ENCODE measurements at regions not wholly inside any gene's neighbourhood (a gene's known extent, or its start where the extent isn't known, plus 50 kb on each side); places are given as distances from the start of the nearest gene placed in this dataset.

- peaks cover 4% of the 10 kb centered on the region for H3K9me3 Mint-ChIP-seq
- no peaks in the 10 kb centered on the region for H3K36me3 Mint-ChIP-seq (ENCODE audit: low read depth)
- H3K4me1 Mint-ChIP-seq: no peaks in the 10 kb centered on the region
- H3K27ac Mint-ChIP-seq: no peak overlapping the region
- H3K4me3 Mint-ChIP-seq: no peak overlapping the region
- TF ChIP-seq, protein P1, sequence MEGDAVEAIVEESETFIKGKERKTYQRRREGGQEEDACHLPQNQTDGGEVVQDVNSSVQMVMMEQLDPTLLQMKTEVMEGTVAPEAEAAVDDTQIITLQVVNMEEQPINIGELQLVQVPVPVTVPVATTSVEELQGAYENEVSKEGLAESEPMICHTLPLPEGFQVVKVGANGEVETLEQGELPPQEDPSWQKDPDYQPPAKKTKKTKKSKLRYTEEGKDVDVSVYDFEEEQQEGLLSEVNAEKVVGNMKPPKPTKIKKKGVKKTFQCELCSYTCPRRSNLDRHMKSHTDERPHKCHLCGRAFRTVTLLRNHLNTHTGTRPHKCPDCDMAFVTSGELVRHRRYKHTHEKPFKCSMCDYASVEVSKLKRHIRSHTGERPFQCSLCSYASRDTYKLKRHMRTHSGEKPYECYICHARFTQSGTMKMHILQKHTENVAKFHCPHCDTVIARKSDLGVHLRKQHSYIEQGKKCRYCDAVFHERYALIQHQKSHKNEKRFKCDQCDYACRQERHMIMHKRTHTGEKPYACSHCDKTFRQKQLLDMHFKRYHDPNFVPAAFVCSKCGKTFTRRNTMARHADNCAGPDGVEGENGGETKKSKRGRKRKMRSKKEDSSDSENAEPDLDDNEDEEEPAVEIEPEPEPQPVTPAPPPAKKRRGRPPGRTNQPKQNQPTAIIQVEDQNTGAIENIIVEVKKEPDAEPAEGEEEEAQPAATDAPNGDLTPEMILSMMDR (IDR thresholded peaks at IDR 0.05; ENCODE audit: unreplicated experiment in 3 of 3): no peak
- no peaks in the 10 kb centered on the region for H3K27me3 Mint-ChIP-seq (ENCODE audit: low read depth)
Observed at GRCh38 chr2:78476619-78477229, 548.8 kb upstream of the REG3G start.

- Mint-ChIP-seq H3K4me1 (no peaks in the 10 kb centered on the region), H3K27me3 (ENCODE audit: low read depth) (no peaks in the 10 kb centered on the region), H3K36me3 (ENCODE audit: low read depth) (no peaks in the 10 kb centered on the region), H3K27ac (no peak overlapping the region), H3K4me3 (no peak overlapping the region), H3K9me3 (no peaks in the 10 kb centered on the region)
- TF ChIP-seq, protein P1 (IDR thresholded peaks at IDR 0.05; ENCODE audit: unreplicated experiment in 3 of 3): no peak
Observed at GRCh38 chr2:78486565-78486964, 538.9 kb upstream of the REG3G start.

DNA sequence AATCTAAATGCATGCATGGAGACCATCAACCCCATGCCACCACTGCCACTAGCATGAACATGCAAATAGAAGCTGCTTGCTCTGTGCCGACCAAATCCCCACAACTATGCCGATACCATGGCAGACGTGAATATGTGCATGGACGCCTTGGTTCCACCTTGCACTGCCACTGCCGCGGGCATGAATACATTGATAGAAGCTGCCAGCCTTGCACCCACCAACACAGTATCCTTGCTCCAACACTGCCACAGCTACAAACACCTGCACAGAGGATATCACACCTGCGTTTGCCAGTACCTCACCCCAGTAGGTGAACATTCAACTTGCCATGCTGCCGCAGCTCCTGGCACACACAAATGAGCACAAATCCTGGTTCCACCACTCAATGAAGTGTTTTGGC lies 527.4 kb upstream of the REG3G start:
- Mint-ChIP-seq H3K4me3 (no peak overlapping the region), H3K27me3 (ENCODE audit: low read depth) (no peaks in the 10 kb centered on the region), H3K4me1 (no peaks in the 10 kb centered on the region), H3K9me3 (peaks cover 30% of the 10 kb centered on the region), H3K27ac (no peak overlapping the region), H3K36me3 (ENCODE audit: low read depth) (no peaks in the 10 kb centered on the region)
- TF ChIP-seq, protein P1 (IDR thresholded peaks at IDR 0.05; ENCODE audit: unreplicated experiment in 3 of 3): no peak

GRCh38 chr2:78506301-78506700 lies 519.2 kb upstream of the REG3G start:
- no peaks in the 10 kb centered on the region for H3K4me1 Mint-ChIP-seq
- H3K4me3 Mint-ChIP-seq: no peak overlapping the region
- no peaks in the 10 kb centered on the region for H3K36me3 Mint-ChIP-seq (ENCODE audit: low read depth)
- H3K27ac Mint-ChIP-seq: no peak overlapping the region
- TF ChIP-seq, protein P1 (IDR thresholded peaks at IDR 0.05; ENCODE audit: unreplicated experiment in 3 of 3): no peak
- H3K9me3 Mint-ChIP-seq: peaks cover 24% of the 10 kb centered on the region
- no peaks in the 10 kb centered on the region for H3K27me3 Mint-ChIP-seq (ENCODE audit: low read depth)

DNA sequence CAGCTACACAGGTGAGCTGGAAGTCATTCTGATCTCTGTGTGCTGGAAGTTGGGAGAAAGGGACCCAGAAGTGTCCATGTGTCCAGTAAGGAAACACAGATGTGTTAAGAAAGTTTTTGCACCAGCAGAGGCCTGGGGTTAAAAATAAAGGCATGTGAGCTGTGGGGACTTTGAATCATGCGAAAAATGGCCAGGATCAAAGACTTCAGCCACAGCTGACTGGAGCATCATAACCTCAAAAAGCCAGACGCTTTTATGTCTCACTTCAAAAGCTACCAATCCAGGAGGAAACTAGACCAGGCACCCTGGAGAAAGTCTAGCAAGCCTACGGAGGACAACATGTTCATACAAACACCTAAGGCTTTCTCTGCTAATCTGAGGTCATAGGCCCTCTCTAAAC lies 503.6 kb upstream of the REG3G start:
- H3K4me1 Mint-ChIP-seq: no peaks in the 10 kb centered on the region
- TF ChIP-seq, protein P1 (IDR thresholded peaks at IDR 0.05; ENCODE audit: unreplicated experiment in 3 of 3): no peak
- no peaks in the 10 kb centered on the region for H3K9me3 Mint-ChIP-seq
- H3K36me3 Mint-ChIP-seq (ENCODE audit: low read depth): no peaks in the 10 kb centered on the region
- H3K4me3 Mint-ChIP-seq: no peak overlapping the region
- H3K27me3 Mint-ChIP-seq (ENCODE audit: low read depth): no peaks in the 10 kb centered on the region
- no peak overlapping the region for H3K27ac Mint-ChIP-seq

DNA sequence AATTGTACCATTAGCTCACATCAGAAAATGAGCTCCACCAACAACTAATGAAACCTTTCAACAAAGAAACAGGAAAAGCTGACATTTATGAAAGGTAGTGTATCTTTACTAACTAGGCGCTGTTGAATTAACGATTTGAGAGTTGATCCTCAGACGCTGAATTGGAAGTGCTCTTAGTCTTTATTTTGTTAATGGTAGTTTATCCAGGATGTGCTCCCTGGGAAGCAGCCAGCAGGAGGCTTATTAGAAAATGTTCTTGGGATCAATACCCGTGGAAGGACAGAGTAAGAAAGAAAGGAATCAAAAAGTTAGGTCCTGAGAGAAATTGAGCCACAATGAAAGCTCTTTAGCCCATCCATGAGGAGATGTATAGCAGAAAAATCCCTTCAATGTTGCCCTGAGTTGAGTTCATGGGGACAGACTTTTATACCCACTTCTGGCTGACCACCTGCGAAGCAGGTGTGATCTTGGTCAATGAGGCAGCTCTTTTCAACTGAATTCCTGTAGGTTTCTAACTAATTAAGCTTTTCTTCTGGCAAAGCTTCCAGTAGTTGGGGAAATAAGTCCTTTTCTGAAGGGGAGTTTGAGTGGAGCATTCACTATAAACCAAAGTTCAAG lies 492.6 kb upstream of the REG3G start:
- Mint-ChIP-seq H3K4me3 (no peak overlapping the region), H3K4me1 (no peaks in the 10 kb centered on the region), H3K36me3 (ENCODE audit: low read depth) (no peaks in the 10 kb centered on the region), H3K27me3 (ENCODE audit: low read depth) (no peaks in the 10 kb centered on the region), H3K27ac (no peak overlapping the region), H3K9me3 (no peaks in the 10 kb centered on the region)
- TF ChIP-seq, protein P1 (IDR thresholded peaks at IDR 0.05; ENCODE audit: unreplicated experiment in 3 of 3): no peak

Data from nephron (organoid).